HepG2 (cell line): ENCODE measurements at regions not wholly inside any gene's neighbourhood (a gene's known extent, or its start where the extent isn't known, plus 50 kb on each side); places are given as distances from the start of the nearest gene placed in this dataset.

Experiments
- CEBPB ChIP-seq: IDR thresholded peaks from 2 replicates; pipeline ENCODE4 v1.6.1; 2011; ENCODE audit warnings: low read depth, low read length, improper control_type of control experiment, borderline replicate concordance
- EP300 ChIP-seq, 3 experiments: sonication (generic) in 1 of 3; formaldehyde crosslinking in 1 of 3; IDR thresholded peaks; 2 replicates each; pipeline versions ENCODE4 v1.5.1 to v1.6.1; 2011 to 2020; ENCODE audit warnings: low read depth in 2 of 3, low read length in 2 of 3, borderline replicate concordance in 1 of 3, improper control_type of control experiment in 1 of 3, mild to moderate bottlenecking in 1 of 3, missing genetic modification reagents in 1 of 3, moderate library complexity in 1 of 3
- EZH2 ChIP-seq: conservative IDR thresholded peaks from 2 replicates; pipeline ENCODE4 v1.6.1; 2012; ENCODE audit warnings: mild to moderate bottlenecking, low read depth, low read length, moderate library complexity
- JUNB ChIP-seq: sonication (generic); formaldehyde crosslinking; IDR thresholded peaks from 2 replicates; pipeline ENCODE4 v1.8.0; 2022; ENCODE audit warnings: missing genetic modification reagents, mild to moderate bottlenecking, borderline replicate concordance
- TP53 ChIP-seq: sonication (generic); formaldehyde crosslinking; conservative IDR thresholded peaks from 2 replicates; pipeline ENCODE4 v1.4.0; 2020; ENCODE audit warnings: missing genetic modification reagents
- ZBTB1 ChIP-seq: sonication (generic); formaldehyde crosslinking; IDR thresholded peaks from 2 replicates; pipeline ENCODE4 v1.4.0; 2020; ENCODE audit warnings: missing genetic modification reagents, borderline replicate concordance
- ZBTB21 ChIP-seq: sonication (generic); formaldehyde crosslinking; IDR thresholded peaks from 2 replicates; pipeline ENCODE4 v1.4.0; 2020; ENCODE audit warnings: missing genetic modification reagents
- TF ChIP-seq, protein P1 (sequence below): sonication (generic); formaldehyde crosslinking; IDR thresholded peaks from 2 replicates; pipeline ENCODE4 v1.4.0; 2020; ENCODE audit warnings: missing genetic modification reagents
- TF ChIP-seq, protein P2 (sequence below), 2 experiments: sonication (generic) in 1 of 2; formaldehyde crosslinking in 1 of 2; IDR thresholded peaks; 2 replicates each; pipeline versions ENCODE4 v1.4.0 to v1.6.1; 2018 to 2020; ENCODE audit warnings: missing genetic modification reagents in 2 of 2, borderline replicate concordance in 1 of 2, low read depth in 1 of 2, mild to moderate bottlenecking in 1 of 2, missing biosample characterization in 1 of 2
- TF ChIP-seq, protein P3 (sequence below): sonication (generic); formaldehyde crosslinking; IDR thresholded peaks from 2 replicates; pipeline ENCODE4 v1.8.1; 2022; ENCODE audit warnings: low read depth, mild to moderate bottlenecking, missing genetic modification reagents
- TF ChIP-seq, protein P4 (sequence below): sonication (generic); formaldehyde crosslinking; IDR thresholded peaks from 2 replicates; pipeline ENCODE4 v1.5.0; 2020; ENCODE audit warnings: mild to moderate bottlenecking, missing genetic modification reagents, moderate library complexity

DNA sequence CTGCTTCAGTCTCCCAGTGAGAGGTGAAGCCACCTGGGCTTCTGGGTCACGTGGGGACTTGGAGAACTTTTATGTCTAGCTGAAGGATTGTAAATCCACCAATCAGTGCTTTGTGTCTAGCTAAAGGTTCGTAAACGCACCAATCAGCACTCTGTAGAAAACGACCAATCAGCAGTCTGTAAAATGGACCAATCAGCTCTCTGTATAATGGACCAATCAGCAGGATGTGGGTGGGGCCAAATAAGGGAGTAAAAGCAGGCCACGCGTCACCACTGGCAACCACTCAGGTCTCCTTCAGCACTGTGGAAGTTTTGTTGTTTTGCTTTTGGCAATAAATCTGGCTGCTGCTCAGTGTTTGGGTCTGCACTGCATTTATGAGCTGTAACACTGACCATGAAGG is 69.1 kb upstream of the NREP start:
- TF ChIP-seq, protein P1, sequence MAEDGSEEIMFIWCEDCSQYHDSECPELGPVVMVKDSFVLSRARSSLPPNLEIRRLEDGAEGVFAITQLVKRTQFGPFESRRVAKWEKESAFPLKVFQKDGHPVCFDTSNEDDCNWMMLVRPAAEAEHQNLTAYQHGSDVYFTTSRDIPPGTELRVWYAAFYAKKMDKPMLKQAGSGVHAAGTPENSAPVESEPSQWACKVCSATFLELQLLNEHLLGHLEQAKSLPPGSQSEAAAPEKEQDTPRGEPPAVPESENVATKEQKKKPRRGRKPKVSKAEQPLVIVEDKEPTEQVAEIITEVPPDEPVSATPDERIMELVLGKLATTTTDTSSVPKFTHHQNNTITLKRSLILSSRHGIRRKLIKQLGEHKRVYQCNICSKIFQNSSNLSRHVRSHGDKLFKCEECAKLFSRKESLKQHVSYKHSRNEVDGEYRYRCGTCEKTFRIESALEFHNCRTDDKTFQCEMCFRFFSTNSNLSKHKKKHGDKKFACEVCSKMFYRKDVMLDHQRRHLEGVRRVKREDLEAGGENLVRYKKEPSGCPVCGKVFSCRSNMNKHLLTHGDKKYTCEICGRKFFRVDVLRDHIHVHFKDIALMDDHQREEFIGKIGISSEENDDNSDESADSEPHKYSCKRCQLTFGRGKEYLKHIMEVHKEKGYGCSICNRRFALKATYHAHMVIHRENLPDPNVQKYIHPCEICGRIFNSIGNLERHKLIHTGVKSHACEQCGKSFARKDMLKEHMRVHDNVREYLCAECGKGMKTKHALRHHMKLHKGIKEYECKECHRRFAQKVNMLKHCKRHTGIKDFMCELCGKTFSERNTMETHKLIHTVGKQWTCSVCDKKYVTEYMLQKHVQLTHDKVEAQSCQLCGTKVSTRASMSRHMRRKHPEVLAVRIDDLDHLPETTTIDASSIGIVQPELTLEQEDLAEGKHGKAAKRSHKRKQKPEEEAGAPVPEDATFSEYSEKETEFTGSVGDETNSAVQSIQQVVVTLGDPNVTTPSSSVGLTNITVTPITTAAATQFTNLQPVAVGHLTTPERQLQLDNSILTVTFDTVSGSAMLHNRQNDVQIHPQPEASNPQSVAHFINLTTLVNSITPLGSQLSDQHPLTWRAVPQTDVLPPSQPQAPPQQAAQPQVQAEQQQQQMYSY (CRISPR knock-in tag), result no peak
- no peak for TF ChIP-seq JUNB (CRISPR knock-in tag)
- no peak for TF ChIP-seq TP53 (CRISPR knock-in tag)
- no peak for TF ChIP-seq CEBPB
- TF ChIP-seq, protein P2, sequence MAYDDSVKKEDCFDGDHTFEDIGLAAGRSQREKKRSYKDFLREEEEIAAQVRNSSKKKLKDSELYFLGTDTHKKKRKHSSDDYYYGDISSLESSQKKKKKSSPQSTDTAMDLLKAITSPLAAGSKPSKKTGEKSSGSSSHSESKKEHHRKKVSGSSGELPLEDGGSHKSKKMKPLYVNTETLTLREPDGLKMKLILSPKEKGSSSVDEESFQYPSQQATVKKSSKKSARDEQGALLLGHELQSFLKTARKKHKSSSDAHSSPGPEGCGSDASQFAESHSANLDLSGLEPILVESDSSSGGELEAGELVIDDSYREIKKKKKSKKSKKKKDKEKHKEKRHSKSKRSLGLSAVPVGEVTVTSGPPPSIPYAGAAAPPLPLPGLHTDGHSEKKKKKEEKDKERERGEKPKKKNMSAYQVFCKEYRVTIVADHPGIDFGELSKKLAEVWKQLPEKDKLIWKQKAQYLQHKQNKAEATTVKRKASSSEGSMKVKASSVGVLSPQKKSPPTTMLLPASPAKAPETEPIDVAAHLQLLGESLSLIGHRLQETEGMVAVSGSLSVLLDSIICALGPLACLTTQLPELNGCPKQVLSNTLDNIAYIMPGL (CRISPR knock-in tag; IDR thresholded peaks at IDR 0.05; ENCODE audit: borderline replicate concordance in 1 of 2, low read depth in 1 of 2), result no peak
- TF ChIP-seq ZBTB1 (CRISPR knock-in tag), result no peak
- TF ChIP-seq, protein P3, sequence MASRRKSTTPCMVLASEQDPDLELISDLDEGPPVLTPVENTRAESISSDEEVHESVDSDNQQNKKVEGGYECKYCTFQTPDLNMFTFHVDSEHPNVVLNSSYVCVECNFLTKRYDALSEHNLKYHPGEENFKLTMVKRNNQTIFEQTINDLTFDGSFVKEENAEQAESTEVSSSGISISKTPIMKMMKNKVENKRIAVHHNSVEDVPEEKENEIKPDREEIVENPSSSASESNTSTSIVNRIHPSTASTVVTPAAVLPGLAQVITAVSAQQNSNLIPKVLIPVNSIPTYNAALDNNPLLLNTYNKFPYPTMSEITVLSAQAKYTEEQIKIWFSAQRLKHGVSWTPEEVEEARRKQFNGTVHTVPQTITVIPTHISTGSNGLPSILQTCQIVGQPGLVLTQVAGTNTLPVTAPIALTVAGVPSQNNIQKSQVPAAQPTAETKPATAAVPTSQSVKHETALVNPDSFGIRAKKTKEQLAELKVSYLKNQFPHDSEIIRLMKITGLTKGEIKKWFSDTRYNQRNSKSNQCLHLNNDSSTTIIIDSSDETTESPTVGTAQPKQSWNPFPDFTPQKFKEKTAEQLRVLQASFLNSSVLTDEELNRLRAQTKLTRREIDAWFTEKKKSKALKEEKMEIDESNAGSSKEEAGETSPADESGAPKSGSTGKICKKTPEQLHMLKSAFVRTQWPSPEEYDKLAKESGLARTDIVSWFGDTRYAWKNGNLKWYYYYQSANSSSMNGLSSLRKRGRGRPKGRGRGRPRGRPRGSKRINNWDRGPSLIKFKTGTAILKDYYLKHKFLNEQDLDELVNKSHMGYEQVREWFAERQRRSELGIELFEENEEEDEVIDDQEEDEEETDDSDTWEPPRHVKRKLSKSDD, result no peak
- TF ChIP-seq EZH2, result no peak
- TF ChIP-seq, protein P4, sequence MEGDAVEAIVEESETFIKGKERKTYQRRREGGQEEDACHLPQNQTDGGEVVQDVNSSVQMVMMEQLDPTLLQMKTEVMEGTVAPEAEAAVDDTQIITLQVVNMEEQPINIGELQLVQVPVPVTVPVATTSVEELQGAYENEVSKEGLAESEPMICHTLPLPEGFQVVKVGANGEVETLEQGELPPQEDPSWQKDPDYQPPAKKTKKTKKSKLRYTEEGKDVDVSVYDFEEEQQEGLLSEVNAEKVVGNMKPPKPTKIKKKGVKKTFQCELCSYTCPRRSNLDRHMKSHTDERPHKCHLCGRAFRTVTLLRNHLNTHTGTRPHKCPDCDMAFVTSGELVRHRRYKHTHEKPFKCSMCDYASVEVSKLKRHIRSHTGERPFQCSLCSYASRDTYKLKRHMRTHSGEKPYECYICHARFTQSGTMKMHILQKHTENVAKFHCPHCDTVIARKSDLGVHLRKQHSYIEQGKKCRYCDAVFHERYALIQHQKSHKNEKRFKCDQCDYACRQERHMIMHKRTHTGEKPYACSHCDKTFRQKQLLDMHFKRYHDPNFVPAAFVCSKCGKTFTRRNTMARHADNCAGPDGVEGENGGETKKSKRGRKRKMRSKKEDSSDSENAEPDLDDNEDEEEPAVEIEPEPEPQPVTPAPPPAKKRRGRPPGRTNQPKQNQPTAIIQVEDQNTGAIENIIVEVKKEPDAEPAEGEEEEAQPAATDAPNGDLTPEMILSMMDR, result no peak
- TF ChIP-seq EP300 (IDR thresholded peaks at IDR 0.05; ENCODE audit: low read depth in 2 of 2, low read length in 2 of 2), result no peak
- TF ChIP-seq EP300 (CRISPR knock-in tag; IDR thresholded peaks at IDR 0.05; ENCODE audit: borderline replicate concordance), result no peak
- TF ChIP-seq ZBTB21, result no peak
